ENCODE measurements at regions not wholly inside any gene's neighbourhood (a gene's known extent, or its start where the extent isn't known, plus 50 kb on each side); places are given as distances from the start of the nearest gene placed in this dataset.

DNA sequence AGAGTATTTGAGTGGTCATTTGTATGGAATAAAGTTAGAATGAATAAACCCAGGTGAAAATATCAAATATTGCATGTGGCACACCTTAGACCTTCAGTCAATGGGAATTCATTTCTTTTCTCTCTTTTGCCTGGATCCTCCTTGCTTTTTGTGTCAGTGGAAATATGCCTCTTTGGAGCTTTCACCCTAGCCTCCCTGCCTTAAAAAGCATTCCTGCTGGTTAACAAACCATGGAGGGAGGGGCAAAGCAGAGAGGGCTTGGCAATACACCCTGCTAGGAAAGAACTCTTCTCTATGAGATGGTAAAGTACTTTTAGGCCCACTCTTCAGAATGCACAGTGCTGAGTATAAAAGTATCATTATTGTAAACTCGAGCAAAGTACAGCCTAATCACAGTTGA, 383.7 kb downstream of the DMAC1 start:
- no peak overlapping the region for H3K27ac ChIP-seq
- TF ChIP-seq, protein P1, sequence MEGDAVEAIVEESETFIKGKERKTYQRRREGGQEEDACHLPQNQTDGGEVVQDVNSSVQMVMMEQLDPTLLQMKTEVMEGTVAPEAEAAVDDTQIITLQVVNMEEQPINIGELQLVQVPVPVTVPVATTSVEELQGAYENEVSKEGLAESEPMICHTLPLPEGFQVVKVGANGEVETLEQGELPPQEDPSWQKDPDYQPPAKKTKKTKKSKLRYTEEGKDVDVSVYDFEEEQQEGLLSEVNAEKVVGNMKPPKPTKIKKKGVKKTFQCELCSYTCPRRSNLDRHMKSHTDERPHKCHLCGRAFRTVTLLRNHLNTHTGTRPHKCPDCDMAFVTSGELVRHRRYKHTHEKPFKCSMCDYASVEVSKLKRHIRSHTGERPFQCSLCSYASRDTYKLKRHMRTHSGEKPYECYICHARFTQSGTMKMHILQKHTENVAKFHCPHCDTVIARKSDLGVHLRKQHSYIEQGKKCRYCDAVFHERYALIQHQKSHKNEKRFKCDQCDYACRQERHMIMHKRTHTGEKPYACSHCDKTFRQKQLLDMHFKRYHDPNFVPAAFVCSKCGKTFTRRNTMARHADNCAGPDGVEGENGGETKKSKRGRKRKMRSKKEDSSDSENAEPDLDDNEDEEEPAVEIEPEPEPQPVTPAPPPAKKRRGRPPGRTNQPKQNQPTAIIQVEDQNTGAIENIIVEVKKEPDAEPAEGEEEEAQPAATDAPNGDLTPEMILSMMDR (IDR thresholded peaks at IDR 0.05; ENCODE audit: low read depth, low read length, missing control alignments) = no peak
- in situ Hi-C loops (cut with HindIII; ENCODE audit: low pct_ligation_motif_present, low sequenced_read_pairs) = no loop called here
- no peaks in the 10 kb centered on the region for H3K27me3 ChIP-seq (replicated peaks)
- no peaks in the 10 kb centered on the region for H3K36me3 ChIP-seq (replicated peaks)
- H3K4me3 ChIP-seq (ENCODE audit: low read depth, low read length) = no peak overlapping the region
- no peak for DNase-seq

DNA sequence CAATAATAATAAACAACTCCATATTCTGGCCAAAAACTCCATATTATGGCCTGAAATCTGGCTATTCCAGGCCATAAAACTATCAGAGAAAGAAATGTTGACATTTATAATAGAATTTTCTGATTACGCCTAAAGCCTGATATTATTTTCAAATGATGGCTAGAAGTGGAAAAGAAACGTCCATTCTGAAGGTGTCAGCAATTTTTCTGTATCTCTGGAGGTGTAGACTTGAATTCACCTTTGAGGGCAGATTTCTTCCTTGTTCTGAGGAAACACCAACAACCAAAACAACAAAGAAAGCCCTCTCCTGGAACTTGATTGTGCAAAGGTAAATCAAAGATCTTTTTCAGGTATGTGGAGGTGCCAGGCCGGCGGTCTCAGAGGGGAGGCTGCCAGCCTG, 390.7 kb downstream of the DMAC1 start:
- Histone ChIP-seq H3K27me3 (replicated peaks) (no peaks in the 10 kb centered on the region), H3K36me3 (replicated peaks) (no peaks in the 10 kb centered on the region), H3K4me3 (ENCODE audit: low read depth, low read length) (no peak overlapping the region), H3K27ac (no peak overlapping the region)
- in situ Hi-C loops (cut with HindIII; ENCODE audit: low pct_ligation_motif_present, low sequenced_read_pairs) = no loop called here
- DNase-seq = no peak
- TF ChIP-seq, protein P1 (IDR thresholded peaks at IDR 0.05; ENCODE audit: low read depth, low read length, missing control alignments) = no peak

DNA sequence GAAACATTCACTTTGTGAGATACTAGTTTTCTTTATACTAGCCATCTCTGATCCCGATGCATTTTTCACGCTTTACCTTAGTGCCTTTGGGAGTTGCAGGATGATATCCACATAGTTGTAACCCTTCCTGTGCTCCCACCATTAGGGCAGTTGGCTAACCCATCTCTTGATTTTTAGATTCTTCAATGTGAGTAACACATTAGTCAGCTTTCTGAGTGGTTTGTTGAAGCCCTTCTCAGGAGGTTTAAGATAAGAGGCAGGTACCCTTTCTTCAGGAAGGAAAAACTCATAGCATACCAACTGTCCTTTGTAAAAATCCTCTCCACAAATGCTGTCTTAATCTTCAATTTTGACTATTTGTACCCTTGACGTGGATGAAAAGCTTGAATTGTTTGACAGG, 392.3 kb downstream of the DMAC1 start:
- H3K27ac ChIP-seq = no peak overlapping the region
- TF ChIP-seq, protein P1 (IDR thresholded peaks at IDR 0.05; ENCODE audit: low read depth, low read length, missing control alignments) = no peak
- no peaks in the 10 kb centered on the region for H3K36me3 ChIP-seq (replicated peaks)
- H3K4me3 ChIP-seq (ENCODE audit: low read depth, low read length) = no peak overlapping the region
- H3K27me3 ChIP-seq (replicated peaks) = no peaks in the 10 kb centered on the region
- DNase-seq = no peak
- in situ Hi-C loops (cut with HindIII; ENCODE audit: low pct_ligation_motif_present, low sequenced_read_pairs) = no loop called here

DNA sequence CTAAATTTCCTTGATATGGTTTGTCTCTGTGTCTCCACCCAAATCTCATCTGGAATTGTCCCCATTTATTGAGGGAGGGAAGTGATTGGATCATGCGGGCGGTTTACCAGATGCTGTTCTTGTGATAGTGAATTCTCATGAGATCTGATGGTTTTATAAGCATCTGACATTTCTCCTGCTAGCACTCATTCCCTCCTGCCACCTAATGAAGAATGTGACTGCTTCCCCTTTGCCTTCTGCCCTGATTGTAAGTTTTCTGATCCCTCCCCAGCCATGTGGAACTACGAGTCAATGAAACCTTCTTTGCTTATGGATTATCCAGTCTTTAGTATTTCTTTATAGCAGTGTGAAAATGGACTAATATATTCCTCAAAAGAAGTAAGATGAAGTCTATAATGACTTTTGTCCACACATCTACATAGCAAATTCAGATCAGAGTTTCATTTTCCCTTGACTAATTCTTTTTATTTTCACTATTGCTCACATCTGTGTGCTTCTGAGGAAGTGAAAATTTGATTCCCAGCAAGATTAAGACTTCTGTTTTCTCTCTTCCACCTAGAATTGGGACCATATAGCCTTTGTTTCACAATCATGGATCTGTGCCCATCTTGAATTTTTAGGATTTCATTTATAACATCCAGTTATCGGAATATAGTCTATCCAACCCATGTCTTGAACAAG, 393.5 kb downstream of the DMAC1 start:
- H3K27me3 ChIP-seq (replicated peaks) = no peaks in the 10 kb centered on the region
- H3K4me3 ChIP-seq (ENCODE audit: low read depth, low read length) = no peak overlapping the region

DNA sequence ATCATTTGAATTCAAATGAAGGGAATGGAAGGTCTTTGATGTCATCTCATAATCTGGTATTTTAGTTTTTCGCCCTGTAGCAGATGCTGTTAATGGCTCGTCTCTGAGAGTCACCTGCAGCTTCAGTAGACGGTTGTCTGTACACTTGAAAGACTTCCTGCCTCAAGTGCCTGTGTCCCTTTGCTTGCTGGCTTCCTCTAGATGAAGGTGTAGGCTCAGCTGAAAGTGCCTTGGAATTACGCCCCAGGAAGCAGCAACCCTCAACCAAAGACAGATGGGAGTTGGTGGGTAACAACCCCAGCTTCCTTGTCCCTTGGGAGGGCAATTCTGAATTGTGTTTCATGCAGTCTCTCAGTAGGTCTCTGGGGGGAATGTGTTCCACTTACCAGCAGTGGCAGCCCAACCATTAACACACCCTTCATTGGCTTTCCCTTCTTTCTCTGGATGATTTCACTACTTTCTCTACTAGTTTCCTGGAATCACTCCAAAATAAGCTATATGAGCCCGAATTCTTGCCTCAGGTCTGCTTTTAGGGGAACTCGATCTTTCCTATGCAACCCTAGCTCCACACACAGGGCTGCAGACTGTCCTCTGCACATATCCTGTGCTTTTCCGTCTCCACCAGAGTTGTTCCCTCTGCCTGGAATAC, 395.6 kb downstream of the DMAC1 start:
- TF ChIP-seq, protein P1 (IDR thresholded peaks at IDR 0.05; ENCODE audit: low read depth, low read length, missing control alignments) = no peak
- Histone ChIP-seq H3K4me3 (ENCODE audit: low read depth, low read length) (no peak overlapping the region), H3K27me3 (replicated peaks) (no peaks in the 10 kb centered on the region), H3K27ac (no peak overlapping the region), H3K36me3 (replicated peaks) (no peaks in the 10 kb centered on the region)
- in situ Hi-C loops (cut with HindIII; ENCODE audit: low pct_ligation_motif_present, low sequenced_read_pairs) = no loop called here
- DNase-seq = no peak

More for the DNA sequence above, 393.5 kb downstream of the DMAC1 start:
- DNase-seq = no peak
- in situ Hi-C loops (cut with HindIII; ENCODE audit: low pct_ligation_motif_present, low sequenced_read_pairs) = no loop called here
- Histone ChIP-seq H3K27ac (no peak overlapping the region), H3K36me3 (replicated peaks) (no peaks in the 10 kb centered on the region)
- TF ChIP-seq, protein P1 (IDR thresholded peaks at IDR 0.05; ENCODE audit: low read depth, low read length, missing control alignments) = no peak

All from brain microvascular endothelial cell (primary cell).